B cell (primary cell): ENCODE measurements at regions not wholly inside any gene's neighbourhood (a gene's known extent, or its start where the extent isn't known, plus 50 kb on each side); places are given as distances from the start of the nearest gene placed in this dataset.

Experiments used
- ATAC-seq: fragments of 200-7000 bp; cut with Tn5 transposase; one replicate; pipeline ENCODE4 v1.10.0; 2021; ENCODE audit warnings: low read depth, mild to moderate bottlenecking, moderate number of reproducible peaks, moderate library complexity
- CTCF ChIA-PET: fragments of 350-600 bp; sonication (Branson Sonifier 250); formaldehyde crosslinking; loops from one replicate; lab custom pipeline; 2021; ENCODE audit warnings: antibody characterized with exemption, inconsistent platforms; lab: Charles Lee
- POLR2A ChIA-PET: fragments of 350-600 bp; sonication (Branson Sonifier 250); formaldehyde crosslinking; loops from one replicate; lab custom pipeline; 2021; ENCODE audit warnings: antibody characterized with exemption; lab: Charles Lee
- DNase-seq: peaks from one replicate; pipeline ENCODE4 v3.0.0; 2013
- H2AFZ ChIP-seq: 2 replicates; pipeline ENCODE4 v1.6.1; 2012; ENCODE audit warnings: mild to moderate bottlenecking, low read depth, low read length; ENCODE audit not compliant: insufficient read depth, poor library complexity, severe bottlenecking
- H3K27ac ChIP-seq, 2 donors: 1 replicate in 1 of 2; 2 replicates in 1 of 2; pipeline ENCODE4 v1.5.1; 2012 to 2013; ENCODE audit warnings: low read length in 2 of 2, mild to moderate bottlenecking in 2 of 2, moderate library complexity in 1 of 2
- H3K27me3 ChIP-seq, 4 experiments: fragments of 200-600 bp in 1 of 4; sonication (generic) in 1 of 4; replicated peaks in 1 of 4; 1 replicate in 2 of 4; 2 replicates in 2 of 4; pipeline versions ENCODE4 v1.6.1 to v1.7.0; 2013 to 2016; ENCODE audit warnings: low read length in 3 of 4, mild to moderate bottlenecking in 2 of 4, mixed read lengths in 1 of 4, moderate library complexity in 1 of 4; ENCODE audit not compliant: insufficient read depth in 4 of 4, control insufficient read depth in 3 of 4; ENCODE audit errors: control extremely low read depth in 1 of 4
- H3K36me3 ChIP-seq, 2 experiments: replicated peaks in 1 of 2; 1 replicate in 1 of 2; 2 replicates in 1 of 2; pipeline versions ENCODE4 v1.6.1 to v1.7.1; 2013; ENCODE audit warnings: low read length in 1 of 2; ENCODE audit not compliant: insufficient read depth in 2 of 2, control insufficient read depth in 1 of 2; ENCODE audit errors: control extremely low read depth in 1 of 2, extremely low read depth in 1 of 2
- H3K4me1 ChIP-seq, 2 donors: fragments of 200-600 bp in 1 of 2; sonication (generic) in 1 of 2; 1 replicate in 1 of 2; 2 replicates in 1 of 2; pipeline versions ENCODE4 v1.5.1 to v1.6.1; 2013 to 2017; ENCODE audit warnings: low read length in 2 of 2; ENCODE audit not compliant: control insufficient read depth in 2 of 2, insufficient read depth in 2 of 2
- H3K4me2 ChIP-seq: replicated peaks from 2 replicates; pipeline ENCODE3; 2012; ENCODE audit warnings: mild to moderate bottlenecking, low read depth, low read length; ENCODE audit not compliant: poor library complexity, severe bottlenecking
- H3K4me3 ChIP-seq, 5 experiments: fragments of 200-600 bp in 1 of 5; sonication (generic) in 1 of 5; 1 replicate in 3 of 5; 2 replicates in 2 of 5; pipeline versions ENCODE4 v1.5.1 to v1.7.0; 2011 to 2016; ENCODE audit warnings: low read length in 4 of 5, mild to moderate bottlenecking in 4 of 5, low read depth in 2 of 5, control low read depth in 1 of 5, moderate library complexity in 1 of 5; ENCODE audit not compliant: insufficient read depth in 1 of 5; ENCODE audit errors: control extremely low read depth in 1 of 5, extremely low read depth in 1 of 5
- H3K79me2 ChIP-seq: fragments of 200-600 bp; sonication (generic); one replicate; pipeline ENCODE4 v1.6.0; 2016; ENCODE audit warnings: low read length; ENCODE audit not compliant: control insufficient read depth, insufficient read depth
- H3K9ac ChIP-seq: fragments of 200-600 bp; sonication (generic); 2 replicates; pipeline ENCODE4 v1.6.1; 2017; ENCODE audit warnings: mild to moderate bottlenecking, low read length, moderate library complexity
- H3K9me3 ChIP-seq, 3 donors: one replicate each; pipeline versions ENCODE4 v1.6.1 to v1.7.1; 2013; ENCODE audit warnings: low read length in 2 of 3; ENCODE audit not compliant: control insufficient read depth in 2 of 3, insufficient read depth in 1 of 3; ENCODE audit errors: control extremely low read depth in 1 of 3
- H4K20me1 ChIP-seq: 2 replicates; pipeline ENCODE4 v1.6.0; 2012; ENCODE audit warnings: mild to moderate bottlenecking, low read length; ENCODE audit not compliant: insufficient read depth, control insufficient read depth, poor library complexity, severe bottlenecking
- H3K27ac Mint-ChIP-seq: one replicate; pipeline ENCODE4 v1.8.0; 2021; ENCODE audit warnings: mixed read lengths
- H3K27me3 Mint-ChIP-seq: one replicate; pipeline ENCODE4 v1.8.0; 2021; ENCODE audit warnings: mixed read lengths
- H3K4me1 Mint-ChIP-seq: one replicate; pipeline ENCODE4 v1.8.0; 2021; ENCODE audit warnings: mixed read lengths
- H3K4me3 Mint-ChIP-seq: one replicate; pipeline ENCODE4 v1.8.0; 2021; ENCODE audit warnings: mixed read lengths
- H3K9me3 Mint-ChIP-seq: one replicate; pipeline ENCODE4 v1.8.0; 2022; ENCODE audit warnings: mixed read lengths; ENCODE audit not compliant: insufficient read depth
- CTCF ChIP-seq: fragments of 200-600 bp; IDR thresholded peaks from one replicate; pipeline ENCODE4 v1.8.0; 2022; ENCODE audit warnings: antibody characterized with exemption, mild to moderate bottlenecking
- EZH2 ChIP-seq: IDR thresholded peaks from 2 replicates; pipeline ENCODE4 v1.6.1; 2012; ENCODE audit warnings: borderline replicate concordance, low read depth, mild to moderate bottlenecking, moderate library complexity, low read length; ENCODE audit not compliant: insufficient read depth, poor library complexity, severe bottlenecking
- WGBS: methylation state at CpG from one replicate; pipeline ENCODE4 v1.1.5; 2013; ENCODE audit warnings: missing lambda C conversion rate; ENCODE audit not compliant: insufficient coverage; 5-methylcytosine and 5-hydroxymethylcytosine counted together
- intact Hi-C: fragments of 100-400 bp; cut with micrococcal nuclease; formaldehyde crosslinking; loops from one replicate; pipeline ENCODE4 v1.10.0; 2022

GRCh38 chr1:218728898-218729565, 383.9 kb downstream of the TGFB2 start:
- Mint-ChIP-seq H3K9me3 (peaks cover 2% of the 10 kb centered on the region), H3K27ac (no peak overlapping the region), H3K27me3 (no peaks in the 10 kb centered on the region), H3K4me1 (no peaks in the 10 kb centered on the region), H3K4me3 (no peak overlapping the region)
- Histone ChIP-seq H4K20me1 (no peaks in the 10 kb centered on the region), H3K79me2 (no peaks in the 10 kb centered on the region), H3K4me1 (no peaks in the 10 kb centered on the region), H3K9me3 (no peaks in the 10 kb centered on the region), H3K27me3 (no peaks in the 10 kb centered on the region), H3K36me3 (no peaks in the 10 kb centered on the region), H3K4me2 (no peak overlapping the region), H3K9ac (no peak overlapping the region), H3K27ac (no peak overlapping the region), H2AFZ (no peak overlapping the region), H3K4me3 (no peak overlapping the region)
- CTCF ChIA-PET = interaction anchor here (1.5 kb wide), 1 partner anchor 9 kb away, joined by 5 read pairs; no protein-coding TSS in a partner anchor
- intact Hi-C loops = no loop called here
- POLR2A ChIA-PET = no interaction called here
- ATAC-seq = no peak
- WGBS = no CpG with 5 or more reads among the region's 1 CpG
- DNase-seq = no peak
- TF ChIP-seq EZH2 (no peak), CTCF (no peak)

GRCh38 chr1:218735436-218736032, 390.4 kb downstream of the TGFB2 start:
- ChIA-PET POLR2A (no interaction called here), CTCF (interaction anchor here (0.7 to 1.5 kb wide), 2 partner anchors 44 to 215 kb away, joined by 3 to 4 read pairs; no protein-coding TSS in a partner anchor)
- no peak overlapping the region for H3K4me2 ChIP-seq
- intact Hi-C loops = no loop called here
- ATAC-seq = no peak
- no peak overlapping the region for H3K4me3 Mint-ChIP-seq
- no peak overlapping the region for H3K9ac ChIP-seq
- no peaks in the 10 kb centered on the region for H3K36me3 ChIP-seq
- no peak overlapping the region for H3K27ac Mint-ChIP-seq
- H2AFZ ChIP-seq = no peak overlapping the region
- no peaks in the 10 kb centered on the region for H3K4me1 Mint-ChIP-seq
- no peaks in the 10 kb centered on the region for H3K27me3 ChIP-seq
- no peaks in the 10 kb centered on the region for H3K4me1 ChIP-seq
- TF ChIP-seq CTCF (no peak), EZH2 (no peak)
- no peak overlapping the region for H3K4me3 ChIP-seq
- H3K9me3 ChIP-seq = no peaks in the 10 kb centered on the region
- H3K27me3 Mint-ChIP-seq = no peaks in the 10 kb centered on the region
- no peak for DNase-seq
- no peaks in the 10 kb centered on the region for H4K20me1 ChIP-seq
- no peaks in the 10 kb centered on the region for H3K79me2 ChIP-seq
- peaks cover 2% of the 10 kb centered on the region for H3K9me3 Mint-ChIP-seq
- no peak overlapping the region for H3K27ac ChIP-seq
